HG03095 (cell line): ENCODE measurements at regions not wholly inside any gene's neighbourhood (a gene's known extent, or its start where the extent isn't known, plus 50 kb on each side); places are given as distances from the start of the nearest gene placed in this dataset.
"Not testable (repeated sequence)": the region's sequence is repeated elsewhere in the genome, so short reads cannot be mapped to it uniquely, and the experiment has no call there.

Experiments
- ATAC-seq: cut with Tn5 transposase; IDR thresholded peaks from one replicate; pipeline ENCODE4 v1.9.1; 2021; ENCODE audit warnings: moderate library complexity; ENCODE audit not compliant: unreplicated experiment

DNA sequence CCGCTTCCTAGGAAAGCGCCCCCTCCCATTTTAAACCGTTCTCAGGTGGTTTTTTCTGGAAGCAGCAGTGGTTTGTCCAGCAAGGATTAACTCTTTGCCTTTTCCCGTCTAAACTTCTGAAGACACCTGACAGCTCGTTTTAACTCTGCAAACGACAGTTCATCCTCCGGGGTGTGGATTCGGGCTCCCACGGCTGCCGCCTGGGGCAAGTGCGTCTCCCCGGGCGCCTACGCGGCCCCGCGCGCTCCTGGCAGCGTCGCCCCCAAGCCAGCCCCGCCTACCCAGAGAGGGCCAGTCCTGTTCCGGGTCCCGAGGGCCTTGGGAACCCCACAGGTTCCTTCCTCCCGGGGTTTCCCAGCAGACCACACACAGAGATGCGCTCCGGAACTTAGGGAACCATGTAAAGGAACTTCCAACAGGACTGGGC, 54.4 kb downstream of the PRR18 start:
- ATAC-seq = no peak

DNA sequence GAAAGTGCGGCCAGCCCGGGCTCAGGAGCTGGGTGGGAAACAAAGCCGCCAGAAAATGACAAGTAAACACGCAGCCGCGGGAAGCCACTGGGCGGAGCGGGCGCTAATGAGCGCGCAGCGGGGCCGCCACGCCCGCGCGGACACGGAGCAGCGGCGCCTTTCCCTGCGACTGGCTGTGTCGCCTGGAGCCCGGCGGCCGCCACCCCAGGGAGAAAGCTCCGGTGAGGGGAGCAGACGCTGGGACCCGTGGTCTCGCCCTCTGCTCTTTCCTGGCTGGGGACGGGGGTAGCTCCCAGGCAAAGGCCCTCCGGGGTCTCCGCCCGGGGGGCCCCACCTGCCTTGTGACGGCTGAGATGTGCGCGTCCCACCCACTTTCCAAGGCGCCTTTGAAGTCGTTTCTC, 54.9 kb downstream of the PRR18 start:
- no peak for ATAC-seq

DNA sequence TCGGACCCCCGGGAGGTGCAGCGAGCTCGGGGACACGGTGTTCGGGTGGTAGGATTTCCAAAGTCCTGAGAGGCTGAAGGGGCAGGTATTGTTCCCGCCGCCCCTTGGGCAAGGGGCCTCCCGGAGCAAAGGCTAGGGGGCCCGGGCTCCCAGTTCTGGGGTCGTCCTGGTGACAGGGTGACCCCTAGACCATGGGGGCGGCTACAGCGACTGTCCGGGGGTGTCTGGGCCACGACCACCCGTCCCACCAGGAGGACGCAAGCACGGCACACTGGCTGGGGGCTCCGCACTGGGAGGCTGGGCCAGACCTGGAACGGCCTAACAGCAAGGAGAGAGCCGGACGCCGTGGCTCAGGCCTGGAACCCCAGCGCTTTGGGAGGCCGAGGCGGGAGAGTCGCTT, 55.6 kb downstream of the PRR18 start:
- ATAC-seq = no peak

DNA sequence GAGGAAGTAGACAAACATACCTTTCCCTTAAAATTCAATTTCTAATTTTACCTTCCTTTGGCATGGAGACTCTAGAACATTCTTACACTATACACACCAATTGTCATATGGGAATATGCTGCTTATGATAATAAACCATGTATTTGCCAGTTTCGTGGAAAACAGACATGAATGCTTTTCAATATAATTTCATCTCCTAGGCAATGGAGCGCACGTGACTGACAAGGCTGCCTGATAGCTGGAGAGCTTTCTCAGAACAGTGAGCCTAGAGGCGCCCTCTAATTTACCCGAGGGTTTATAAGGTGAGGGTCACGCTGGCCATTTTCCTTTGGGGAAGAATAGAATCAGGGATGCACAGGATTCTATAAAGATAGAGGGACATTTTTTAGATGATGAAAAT, 56.5 kb downstream of the PRR18 start:
- ATAC-seq = no peak

DNA sequence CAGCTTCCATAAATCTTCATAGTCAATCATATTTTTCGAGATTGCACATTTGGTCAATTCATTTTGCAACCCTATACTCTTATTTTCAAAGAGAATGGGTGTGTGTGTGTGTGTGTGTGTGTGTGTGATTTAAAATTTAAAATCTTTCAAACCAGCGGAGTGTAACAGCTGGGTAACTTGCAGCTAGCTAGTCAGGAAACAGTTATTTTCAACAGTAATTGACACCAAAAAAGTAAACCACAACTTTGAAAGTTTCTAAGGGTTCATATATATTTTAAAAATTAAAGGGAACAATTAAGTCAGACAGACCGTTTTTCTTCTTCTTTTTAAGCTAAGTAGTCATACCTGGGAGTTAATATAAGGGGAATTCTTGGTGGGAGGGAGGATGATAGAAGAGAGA, 57.0 kb downstream of the PRR18 start:
- no peak for ATAC-seq

DNA sequence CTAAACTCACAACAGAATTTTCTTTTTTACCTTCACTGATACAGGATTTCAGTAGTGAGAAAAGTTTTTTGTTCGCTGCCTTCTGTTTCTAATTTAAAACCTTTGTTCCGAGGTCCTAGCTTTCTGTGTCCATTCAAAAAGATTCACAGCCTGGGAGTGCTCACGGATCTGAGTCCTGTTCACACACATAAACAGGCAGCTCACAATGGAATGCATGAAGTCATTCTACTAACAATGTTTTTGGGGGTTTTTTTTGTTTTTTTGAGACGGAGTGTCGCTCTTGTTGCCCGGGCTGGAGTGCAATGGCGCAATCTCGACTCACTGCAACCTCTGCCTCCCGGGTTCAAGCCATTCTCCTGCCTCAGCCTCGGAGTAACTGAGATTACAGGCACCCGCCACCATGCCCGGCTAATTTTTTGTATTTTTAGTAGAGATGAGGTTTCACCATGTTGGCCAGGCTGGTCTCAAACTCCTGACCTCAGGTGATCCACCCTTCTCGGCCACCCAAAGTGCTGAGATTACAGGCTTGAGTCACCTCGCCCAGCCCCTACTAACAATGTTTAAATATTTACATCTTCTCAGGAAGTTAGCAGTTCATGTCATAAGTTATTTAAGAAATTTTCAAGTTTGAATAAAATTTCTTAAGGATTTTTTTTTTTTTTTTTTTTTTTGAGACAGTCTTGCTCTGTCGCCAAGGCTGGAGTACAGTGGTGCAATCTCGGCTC, 59.0 kb downstream of the PRR18 start:
- not testable (repeated sequence) for ATAC-seq

DNA sequence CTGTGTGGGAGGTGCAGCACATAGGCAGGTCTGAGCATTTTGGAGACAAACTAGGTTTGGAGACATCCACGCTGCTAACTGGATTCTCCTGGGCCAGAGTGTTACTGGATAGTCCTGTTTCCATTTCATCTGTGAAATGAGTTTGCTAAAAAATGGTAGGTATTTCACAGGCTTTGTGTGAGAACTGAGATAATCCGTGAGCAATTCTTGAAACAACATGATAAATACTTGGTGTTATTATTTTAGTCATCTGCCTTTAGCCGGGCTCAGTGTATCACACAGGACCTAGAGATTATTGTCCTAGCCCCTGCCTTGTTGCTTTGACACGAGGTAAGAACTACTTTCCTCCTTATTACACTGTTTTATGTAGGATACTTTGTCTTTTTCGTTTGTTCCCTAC, 63.0 kb downstream of the PRR18 start:
- ATAC-seq = no peak

DNA sequence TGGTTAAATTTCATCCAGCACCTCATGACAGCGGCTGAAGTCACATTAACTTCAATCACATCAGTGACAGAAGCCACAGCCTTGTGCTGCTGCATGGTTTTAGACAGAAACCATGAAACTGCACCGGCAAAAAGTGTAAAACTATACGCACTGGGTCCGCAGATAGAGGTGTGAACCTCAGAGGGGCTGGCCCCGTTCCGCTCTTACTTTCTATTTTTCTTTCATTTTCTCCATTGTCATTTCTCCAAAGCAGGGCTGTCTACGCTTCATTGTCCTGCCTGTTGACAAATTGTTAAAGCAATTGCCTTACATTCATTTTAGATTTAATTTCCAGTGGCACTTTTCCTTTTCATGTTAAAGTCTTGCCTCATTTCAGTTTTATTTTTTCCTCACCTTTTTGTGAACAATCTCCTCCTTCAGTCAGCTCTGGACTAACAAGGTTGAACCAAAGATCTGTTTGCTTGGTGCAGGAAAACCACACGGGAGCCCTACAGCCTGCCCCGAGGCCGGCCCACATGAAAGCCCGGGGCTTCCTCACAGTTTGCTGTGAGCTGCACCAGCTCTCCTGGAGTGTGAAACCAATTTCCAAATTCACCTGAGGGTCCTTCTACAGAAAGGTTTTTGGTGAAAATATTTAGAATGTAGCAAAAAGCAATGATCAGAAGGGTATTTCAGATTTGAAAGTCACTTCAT, 63.7 kb downstream of the PRR18 start:
- ATAC-seq = peak; percentile 94

DNA sequence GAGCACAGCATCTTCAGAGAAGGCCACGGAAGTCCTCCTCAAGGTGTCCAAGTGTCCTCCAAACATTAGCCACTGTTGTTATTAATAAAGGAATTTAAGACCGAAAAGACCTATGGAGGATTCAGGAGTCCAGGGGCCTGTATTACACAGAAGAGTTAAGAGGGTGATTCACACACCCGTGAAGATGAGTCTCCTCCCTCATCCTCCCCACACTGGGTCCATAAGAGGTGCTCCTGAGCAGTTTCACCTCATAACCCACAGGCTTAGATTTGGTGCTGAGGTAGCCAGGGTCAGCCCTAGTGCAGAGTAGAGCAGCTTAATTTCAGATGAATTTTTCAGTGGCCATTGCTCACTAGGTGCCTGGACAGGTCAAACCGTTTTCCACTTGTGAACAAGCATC, 65.3 kb downstream of the PRR18 start:
- ATAC-seq = no peak

DNA sequence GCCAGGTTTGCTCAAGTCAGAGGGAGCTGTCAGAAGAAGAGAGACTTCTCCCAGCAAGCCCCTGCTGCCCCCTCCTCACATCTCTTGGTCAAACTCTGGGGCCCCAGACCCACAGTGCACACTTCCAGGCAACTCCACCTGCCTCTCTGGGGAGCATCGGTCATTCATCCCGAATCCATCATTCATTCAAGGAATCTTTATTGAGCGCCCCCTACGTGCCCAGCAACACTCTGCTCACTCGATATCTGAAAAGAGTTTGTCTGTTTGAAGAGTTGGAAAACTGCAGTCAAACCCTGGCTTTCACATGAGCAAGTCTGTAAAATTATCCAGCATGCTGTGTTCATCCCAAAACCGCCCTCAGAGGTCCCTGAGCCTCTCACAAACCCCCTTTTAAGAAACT, 66.2 kb downstream of the PRR18 start:
- no peak for ATAC-seq

DNA sequence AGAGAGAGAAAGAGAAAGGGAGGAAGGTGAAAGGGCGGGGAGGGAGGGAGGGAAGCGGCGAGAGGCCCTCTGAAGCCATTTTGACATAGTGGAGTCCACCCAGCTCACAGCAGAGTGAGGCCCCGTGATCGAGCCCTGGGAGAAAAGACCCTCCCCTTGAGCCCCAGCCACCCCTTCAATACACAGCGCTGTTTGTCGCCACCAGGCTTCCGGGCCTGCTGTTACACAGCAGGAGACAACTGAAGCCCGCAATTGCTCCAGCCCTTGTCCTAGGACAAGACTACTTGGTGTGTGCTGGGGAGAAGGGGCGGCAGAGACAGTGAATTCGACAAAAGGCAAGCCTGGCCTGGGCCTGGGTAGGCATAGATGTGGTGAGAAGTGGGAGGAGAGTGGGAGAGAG, 67.3 kb downstream of the PRR18 start:
- ATAC-seq = no peak

DNA sequence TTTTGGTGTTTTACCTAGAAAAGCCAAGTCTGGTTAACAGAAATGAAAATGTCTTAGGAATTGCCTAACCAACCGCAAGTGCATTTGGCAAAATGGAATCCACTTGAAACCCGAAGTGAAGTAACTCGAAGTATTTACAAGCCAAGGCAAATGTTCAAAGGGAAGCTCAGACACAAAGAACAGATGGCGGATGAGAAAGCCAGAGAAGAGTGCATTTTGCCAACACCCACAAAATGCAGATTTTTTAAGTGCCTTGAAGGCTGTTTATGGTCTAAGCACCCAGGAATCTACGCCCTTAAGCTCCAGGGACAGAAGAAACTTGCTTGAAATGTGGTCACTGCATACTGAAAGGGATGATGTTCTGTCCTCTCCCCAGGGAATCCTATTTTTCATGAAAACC, 70.0 kb upstream of the TBXT start:
- no peak for ATAC-seq

DNA sequence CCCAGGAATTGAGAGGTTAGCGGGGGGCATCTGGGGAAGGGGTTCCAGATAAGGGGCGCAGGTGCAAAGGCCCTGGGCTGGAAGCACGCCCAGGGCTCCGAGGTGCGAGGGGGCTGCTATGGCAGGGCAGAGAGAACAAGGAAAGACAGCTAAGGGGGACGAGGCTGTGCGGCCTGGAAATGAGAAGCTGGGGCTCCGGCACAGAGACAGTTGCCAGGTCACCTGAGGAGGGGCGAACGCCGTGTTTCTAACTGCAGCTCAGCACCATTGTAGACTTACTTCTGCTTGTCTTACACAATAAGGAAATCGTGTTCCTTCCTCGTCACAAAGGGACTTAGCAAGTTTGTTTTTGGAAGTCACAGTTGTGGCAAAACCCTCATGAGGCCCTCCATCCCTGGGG, 68.9 kb upstream of the TBXT start:
- ATAC-seq = no peak

DNA sequence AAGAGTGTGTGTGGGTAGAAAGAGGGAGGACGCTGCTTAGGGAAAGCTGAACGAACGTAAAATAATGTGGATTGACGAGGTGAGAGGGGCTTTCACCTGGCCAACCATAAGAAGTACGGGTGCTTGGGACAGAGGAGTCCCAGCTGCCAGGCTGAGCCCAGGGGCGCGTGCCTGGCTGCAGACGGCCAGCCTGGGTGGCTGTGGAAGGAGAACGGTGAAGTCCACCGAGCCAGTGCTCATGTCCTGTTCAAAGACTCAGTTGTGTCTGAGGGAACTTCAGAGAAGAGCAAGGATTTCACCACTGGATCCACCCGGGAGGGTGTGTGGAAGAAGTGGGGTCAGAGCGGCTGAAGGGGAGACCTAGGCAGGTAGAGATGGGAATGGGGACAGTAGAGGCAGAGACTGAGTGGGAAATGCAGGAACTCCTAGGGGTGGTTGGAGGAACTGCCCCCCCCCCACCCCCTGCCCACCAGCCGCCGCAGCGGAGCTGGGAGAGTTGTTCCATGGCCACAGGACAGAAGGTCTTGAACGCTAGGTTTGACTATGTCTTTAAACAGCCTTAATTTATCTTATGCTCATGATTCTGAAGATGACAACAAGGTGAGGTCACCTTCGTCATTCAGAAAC, 68.1 kb upstream of the TBXT start:
- no peak for ATAC-seq

DNA sequence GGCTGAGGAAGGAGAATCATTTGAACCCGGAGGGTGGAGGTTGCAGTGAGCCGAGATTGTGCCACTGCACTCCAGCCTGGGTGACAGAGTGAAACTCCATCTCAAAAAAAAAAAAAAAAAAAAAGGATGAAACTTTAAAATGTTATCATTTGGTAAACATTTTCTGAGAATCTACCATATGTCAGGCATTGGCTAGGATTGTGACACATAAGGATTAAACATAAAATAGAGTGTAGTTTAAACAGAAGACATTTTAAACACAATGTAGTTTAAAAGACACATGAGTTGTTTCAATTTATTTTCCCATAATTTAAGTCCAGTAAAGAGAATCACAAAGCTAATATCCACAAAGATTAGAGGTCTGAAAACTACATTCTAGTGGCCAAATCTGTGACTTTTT, 63.5 kb upstream of the TBXT start:
- ATAC-seq = not testable (repeated sequence)

DNA sequence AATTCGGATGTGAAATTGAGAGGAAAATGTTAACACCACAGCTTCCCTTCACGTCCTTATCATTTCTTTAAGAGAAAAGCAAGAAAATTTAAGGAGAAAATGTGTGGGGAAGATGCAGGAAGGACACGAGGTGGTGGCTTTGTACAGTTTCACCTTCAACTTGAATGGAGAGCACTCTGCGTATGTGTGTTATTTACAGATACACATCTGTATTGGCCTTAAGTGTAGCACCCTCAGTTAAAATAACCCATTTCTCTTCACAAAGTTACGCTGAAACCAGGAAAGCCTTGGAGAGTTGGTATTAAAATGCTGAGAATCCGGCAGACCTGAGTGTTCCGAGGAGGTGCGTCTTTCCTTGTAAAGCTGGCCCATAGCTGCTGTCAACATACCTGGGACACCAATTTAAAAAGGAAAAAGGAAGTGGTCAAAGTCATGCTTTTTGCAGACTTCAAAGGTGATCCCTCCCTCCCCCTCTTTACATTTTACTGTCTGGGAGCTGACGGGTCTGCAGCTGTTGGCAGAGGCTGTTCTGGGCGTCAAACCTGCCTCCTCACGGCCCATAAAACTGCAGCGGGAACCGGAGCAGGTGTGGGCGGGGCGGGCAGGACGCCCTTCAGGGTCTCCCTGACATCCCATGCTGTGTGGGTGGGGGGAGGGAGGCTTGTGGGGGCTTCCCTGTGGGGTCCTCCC, 61.3 kb upstream of the TBXT start:
- ATAC-seq = no peak

DNA sequence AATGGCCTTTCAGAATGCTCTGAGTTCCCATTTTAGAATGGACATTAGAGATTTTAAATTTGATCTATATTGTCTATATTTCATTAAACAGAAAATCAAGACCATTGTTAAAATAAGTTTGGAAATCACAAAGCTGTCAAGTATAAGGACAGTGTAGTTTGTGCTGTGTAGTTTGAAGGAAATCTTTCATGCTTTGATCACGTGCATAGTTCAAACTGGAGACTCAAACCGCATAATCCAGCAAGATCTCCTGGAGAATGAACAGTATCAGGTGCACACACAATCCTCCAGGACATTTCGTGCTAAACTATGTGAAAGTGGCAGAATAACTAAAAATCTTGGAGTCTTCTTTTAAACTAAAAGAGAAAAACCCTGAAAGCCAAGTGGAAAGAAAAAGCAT, 60.8 kb upstream of the TBXT start:
- no peak for ATAC-seq

DNA sequence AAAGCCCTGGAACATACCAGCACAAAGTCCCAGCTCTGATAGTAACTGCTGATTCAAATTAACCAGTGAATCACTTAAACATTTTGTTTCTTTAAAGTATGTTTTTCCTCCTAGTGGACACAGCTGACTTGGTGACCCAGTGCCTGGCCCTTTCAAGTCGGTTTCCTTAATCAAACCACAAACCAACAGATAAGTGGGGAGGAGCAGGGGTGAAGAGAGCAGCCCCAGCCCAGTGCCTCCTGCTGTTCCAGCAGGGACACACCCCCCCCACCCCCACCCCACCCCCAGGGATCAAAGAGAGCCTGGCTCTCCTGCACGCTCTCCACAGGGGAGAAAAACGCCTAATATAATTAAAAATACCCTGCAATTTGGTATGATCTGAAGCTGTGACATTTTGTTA, 55.4 kb upstream of the TBXT start:
- no peak for ATAC-seq

DNA sequence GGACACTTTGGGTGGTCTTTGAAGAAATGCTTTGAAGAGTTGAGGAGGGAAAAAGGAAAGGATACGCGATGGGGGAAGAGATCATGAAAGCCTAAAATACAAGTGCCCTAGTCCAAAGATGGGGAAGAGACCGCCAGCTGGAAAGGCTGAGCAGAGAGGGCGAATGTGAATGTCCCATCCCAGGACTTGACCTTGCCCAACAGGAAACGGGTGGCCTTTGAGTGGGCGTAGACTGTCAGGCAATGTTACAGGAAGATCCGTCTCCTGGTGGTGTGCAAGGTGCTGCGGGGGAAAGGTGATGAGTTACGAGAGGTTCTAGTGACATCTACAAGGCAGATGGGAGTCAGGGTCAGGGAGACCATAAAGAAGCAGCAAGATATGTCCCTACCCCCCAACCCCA, 55.0 kb upstream of the TBXT start:
- ATAC-seq = no peak

DNA sequence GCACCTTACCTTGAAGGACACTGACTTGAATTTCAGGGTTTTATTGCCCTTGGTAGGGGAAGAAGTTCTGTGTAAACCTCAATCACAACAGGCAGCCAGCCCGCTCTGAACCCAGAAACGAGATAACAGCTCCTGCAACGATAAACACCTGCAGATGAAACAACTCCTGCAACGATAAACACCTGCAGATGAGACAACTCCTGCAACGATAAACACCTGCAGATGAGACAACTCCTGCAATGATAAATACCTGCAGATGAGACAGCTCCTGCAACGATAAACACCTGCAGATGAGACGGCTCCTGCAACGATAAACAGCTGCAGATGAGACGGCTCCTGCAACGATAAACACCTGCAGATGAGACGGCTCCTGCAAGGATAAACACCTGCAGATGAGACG, 54.0 kb upstream of the TBXT start:
- ATAC-seq = no peak

DNA sequence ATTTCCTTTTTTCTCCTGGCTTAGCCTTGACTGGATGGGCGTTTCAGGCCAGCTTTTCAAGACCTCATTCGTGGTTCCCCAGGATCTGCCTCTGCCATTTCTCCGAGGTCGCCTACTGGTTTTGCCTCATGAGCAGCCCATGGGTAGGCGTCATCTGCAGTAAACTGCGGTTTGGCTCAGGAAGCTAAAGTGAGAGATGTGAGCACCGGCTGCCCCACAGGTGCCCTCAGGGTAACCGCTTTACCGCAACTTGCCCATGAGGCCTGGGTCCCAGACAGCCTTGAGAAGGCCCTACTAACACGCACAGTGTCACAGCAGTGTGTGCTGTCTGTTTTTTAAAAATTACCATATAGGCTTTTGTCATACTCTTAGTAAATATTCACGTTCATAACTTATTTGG, 53.4 kb upstream of the TBXT start:
- ATAC-seq = no peak
